ENCODE measurements at regions not wholly inside any gene's neighbourhood (a gene's known extent, or its start where the extent isn't known, plus 50 kb on each side); places are given as distances from the start of the nearest gene placed in this dataset.

DNA sequence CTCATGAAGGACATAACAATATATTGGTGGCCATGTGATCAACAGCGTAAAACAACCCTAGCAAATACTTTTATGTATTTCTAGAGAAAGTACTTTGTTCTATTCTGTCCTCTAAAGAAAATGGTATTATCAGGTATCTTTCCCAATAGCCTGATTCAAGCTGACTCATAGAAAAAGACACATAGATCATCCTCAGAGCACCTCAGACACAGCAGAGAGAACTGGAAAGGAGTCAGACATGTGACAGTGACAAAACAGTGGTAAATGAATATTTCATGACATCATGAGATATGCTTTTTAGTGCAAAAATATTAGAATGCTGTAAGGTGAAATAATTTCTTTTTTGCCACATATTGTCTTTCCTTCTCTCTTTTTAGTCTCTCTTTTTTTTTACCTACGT lies 1355.0 kb upstream of the MAP3K7 start:
- TF ChIP-seq TAF1 (conservative IDR thresholded peaks at IDR 0.05) (no peak), ATF3 (IDR thresholded peaks at IDR 0.05) (no peak)
- Histone ChIP-seq H3K4me3 (ENCODE audit: low read depth in 1 of 3, low read length in 3 of 3) (no peak overlapping the region), H3K27ac (ENCODE audit: low read depth in 1 of 2, low read length in 2 of 2) (no peak overlapping the region), H3K4me1 (ENCODE audit: control insufficient read depth in 4 of 4, insufficient read depth in 4 of 4, low read length in 3 of 4) (no peaks in the 10 kb centered on the region), H3K27me3 (ENCODE audit: control insufficient read depth in 4 of 4, insufficient read depth in 4 of 4, low read length in 3 of 4) (no peaks in the 10 kb centered on the region), H3K9me3 (ENCODE audit: control insufficient read depth in 4 of 4, low read length in 3 of 4) (peaks cover 0 to 6% (median 0%) of the 10 kb centered on the region in 4 donors), H3K36me3 (ENCODE audit: control insufficient read depth in 4 of 4, insufficient read depth in 3 of 4, low read depth in 1 of 4, low read length in 3 of 4) (no peaks in the 10 kb centered on the region), H3K9ac (ENCODE audit: low read depth in 1 of 2, low read length in 2 of 2) (no peak overlapping the region)
- no peak for DNase-seq (ENCODE audit: low spot score)
- WGBS: 67% methylated on average over 2 of the region's 2 CpGs

- no peaks in the 10 kb centered on the region for H3K4me1 ChIP-seq (ENCODE audit: control insufficient read depth in 4 of 4, insufficient read depth in 4 of 4, low read length in 3 of 4)
- no peak overlapping the region for H3K4me3 ChIP-seq (ENCODE audit: low read depth in 1 of 3, low read length in 3 of 3)
- 82% methylated on average over 1 of the region's 1 CpG for WGBS
- no peak for DNase-seq (ENCODE audit: low spot score)
- no peaks in the 10 kb centered on the region for H3K9me3 ChIP-seq (ENCODE audit: control insufficient read depth in 4 of 4, low read length in 3 of 4)
- H3K36me3 ChIP-seq (ENCODE audit: control insufficient read depth in 4 of 4, insufficient read depth in 3 of 4, low read depth in 1 of 4, low read length in 3 of 4): no peaks in the 10 kb centered on the region
- TF ChIP-seq ATF3 (IDR thresholded peaks at IDR 0.05) (no peak), CTCF (IDR thresholded peaks at IDR 0.05; ENCODE audit: low read depth, low read length, missing input control) (no peak)
- no peaks in the 10 kb centered on the region for H3K27me3 ChIP-seq (ENCODE audit: control insufficient read depth in 4 of 4, insufficient read depth in 4 of 4, low read length in 3 of 4)
- no peak overlapping the region for H3K9ac ChIP-seq (ENCODE audit: low read depth in 1 of 2, low read length in 2 of 2)
- no peak overlapping the region for H3K27ac ChIP-seq (ENCODE audit: low read depth in 1 of 2, low read length in 2 of 2)
Measured at GRCh38 chr6:91940801-91941200, 1353.9 kb upstream of the MAP3K7 start.

- no peaks in the 10 kb centered on the region for H3K9me3 ChIP-seq (ENCODE audit: control insufficient read depth in 4 of 4, low read length in 3 of 4)
- H3K4me3 ChIP-seq (ENCODE audit: low read depth in 1 of 3, low read length in 3 of 3): no peak overlapping the region
- H3K36me3 ChIP-seq (ENCODE audit: control insufficient read depth in 4 of 4, insufficient read depth in 3 of 4, low read depth in 1 of 4, low read length in 3 of 4): no peaks in the 10 kb centered on the region
- no peak overlapping the region for H3K9ac ChIP-seq (ENCODE audit: low read depth in 1 of 2, low read length in 2 of 2)
- WGBS: 85% methylated on average over 15 of the region's 15 CpGs
- no peak for TF ChIP-seq RXRA (IDR thresholded peaks at IDR 0.05)
- TF ChIP-seq CTCF (IDR thresholded peaks at IDR 0.05; ENCODE audit: low read depth, low read length, missing input control): no peak
- TF ChIP-seq GABPA (IDR thresholded peaks at IDR 0.05 in 1 of 2, conservative IDR thresholded peaks at IDR 0.05 in 1 of 2): no peak
- TF ChIP-seq TAF1 (conservative IDR thresholded peaks at IDR 0.05): no peak
- TF ChIP-seq HNF4G (IDR thresholded peaks at IDR 0.05): no peak
- no peak for TF ChIP-seq RAD21 (IDR thresholded peaks at IDR 0.05)
- no peak for TF ChIP-seq JUND (IDR thresholded peaks at IDR 0.05)
- TF ChIP-seq REST (IDR thresholded peaks at IDR 0.05): no peak
- TF ChIP-seq, protein P1, sequence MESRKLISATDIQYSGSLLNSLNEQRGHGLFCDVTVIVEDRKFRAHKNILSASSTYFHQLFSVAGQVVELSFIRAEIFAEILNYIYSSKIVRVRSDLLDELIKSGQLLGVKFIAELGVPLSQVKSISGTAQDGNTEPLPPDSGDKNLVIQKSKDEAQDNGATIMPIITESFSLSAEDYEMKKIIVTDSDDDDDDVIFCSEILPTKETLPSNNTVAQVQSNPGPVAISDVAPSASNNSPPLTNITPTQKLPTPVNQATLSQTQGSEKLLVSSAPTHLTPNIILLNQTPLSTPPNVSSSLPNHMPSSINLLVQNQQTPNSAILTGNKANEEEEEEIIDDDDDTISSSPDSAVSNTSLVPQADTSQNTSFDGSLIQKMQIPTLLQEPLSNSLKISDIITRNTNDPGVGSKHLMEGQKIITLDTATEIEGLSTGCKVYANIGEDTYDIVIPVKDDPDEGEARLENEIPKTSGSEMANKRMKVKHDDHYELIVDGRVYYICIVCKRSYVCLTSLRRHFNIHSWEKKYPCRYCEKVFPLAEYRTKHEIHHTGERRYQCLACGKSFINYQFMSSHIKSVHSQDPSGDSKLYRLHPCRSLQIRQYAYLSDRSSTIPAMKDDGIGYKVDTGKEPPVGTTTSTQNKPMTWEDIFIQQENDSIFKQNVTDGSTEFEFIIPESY (IDR thresholded peaks at IDR 0.05): no peak
- TF ChIP-seq MAX (IDR thresholded peaks at IDR 0.05): no peak
- no peak for TF ChIP-seq YY1 (IDR thresholded peaks at IDR 0.05)
- TF ChIP-seq FOXA1 (IDR thresholded peaks at IDR 0.05): no peak
- TF ChIP-seq ATF3 (IDR thresholded peaks at IDR 0.05): no peak
- TF ChIP-seq EGR1 (IDR thresholded peaks at IDR 0.05; ENCODE audit: low read depth in 2 of 2): no peak
- H3K27me3 ChIP-seq (ENCODE audit: control insufficient read depth in 4 of 4, insufficient read depth in 4 of 4, low read length in 3 of 4): no peaks in the 10 kb centered on the region
- H3K4me1 ChIP-seq (ENCODE audit: control insufficient read depth in 4 of 4, insufficient read depth in 4 of 4, low read length in 3 of 4): no peaks in the 10 kb centered on the region
- DNase-seq (ENCODE audit: low spot score): no peak
- no peak overlapping the region for H3K27ac ChIP-seq (ENCODE audit: low read depth in 1 of 2, low read length in 2 of 2)
Measured at GRCh38 chr6:91926827-91927226, 1340.0 kb upstream of the MAP3K7 start.

All from liver (tissue), 8 donors.